IPS-NIHi7 (cell line): ENCODE measurements at regions not wholly inside any gene's neighbourhood (a gene's known extent, or its start where the extent isn't known, plus 50 kb on each side); places are given as distances from the start of the nearest gene placed in this dataset.
"Not testable (repeated sequence)": the region's sequence is repeated elsewhere in the genome, so short reads cannot be mapped to it uniquely, and the experiment has no call there.

Experiments
- DNase-seq: peaks from one replicate; pipeline ENCODE4 v3.0.0; 2012; ENCODE audit warnings: mixed read lengths; ENCODE audit errors: extremely low spot score

DNA sequence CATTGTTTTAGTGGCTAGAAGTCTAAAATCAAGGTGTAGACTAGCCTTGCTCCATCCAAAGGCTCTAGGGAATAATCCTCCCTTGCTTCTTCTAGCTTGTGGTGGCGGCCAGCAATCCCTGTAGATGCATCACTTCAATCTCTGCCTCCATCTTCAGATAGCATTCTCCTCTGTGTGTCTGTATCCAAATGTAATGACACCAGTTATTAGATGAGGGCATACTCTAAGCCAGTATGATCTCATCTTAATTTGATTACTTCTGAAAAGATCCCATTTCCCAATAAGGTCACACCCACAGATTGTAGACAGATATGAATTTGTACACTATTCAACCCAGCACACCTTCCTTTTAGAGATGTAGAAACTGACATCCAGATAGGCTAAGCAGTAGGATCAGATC lies 334.5 kb upstream of the KCNMB2 start:
- no peak for DNase-seq

DNA sequence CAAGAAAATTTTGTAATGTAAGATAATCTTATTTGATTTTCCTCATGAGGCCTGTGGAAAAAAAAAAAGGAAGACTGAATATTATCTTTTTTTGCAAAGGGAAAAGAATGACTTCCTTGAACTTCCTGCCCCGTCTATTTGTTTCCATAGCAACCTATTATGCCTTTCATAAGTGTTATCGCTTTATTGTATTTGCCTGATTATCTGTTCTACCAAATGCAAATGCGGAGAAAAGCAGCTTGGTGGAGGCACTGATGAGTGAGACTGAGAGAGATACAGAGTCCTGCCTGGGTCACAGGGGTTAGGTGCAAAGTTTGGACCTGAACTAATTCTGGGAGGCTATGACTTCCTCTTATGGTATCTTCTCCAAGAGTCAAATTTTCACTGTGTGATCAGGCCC lies 334.0 kb upstream of the KCNMB2 start:
- DNase-seq = no peak

DNA sequence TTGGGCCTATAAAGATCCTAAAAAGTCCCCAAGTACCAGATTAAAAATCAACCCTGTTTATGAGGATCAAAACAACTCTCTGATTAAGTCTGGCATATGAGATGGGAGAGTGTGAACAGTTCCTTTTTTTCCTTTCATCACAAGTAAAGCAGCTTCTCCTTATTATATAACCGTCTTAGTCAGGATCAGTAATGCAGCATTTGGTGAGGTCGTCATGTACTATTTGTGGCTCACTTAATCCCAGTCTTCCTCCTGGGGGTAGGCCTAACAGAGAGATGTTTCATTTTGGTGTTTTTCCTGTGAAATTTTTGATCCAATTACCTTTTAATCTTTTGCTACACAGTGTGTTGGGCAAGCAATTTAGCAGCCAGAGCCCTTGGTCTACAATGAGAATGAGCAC lies 333.1 kb upstream of the KCNMB2 start:
- DNase-seq = no peak

DNA sequence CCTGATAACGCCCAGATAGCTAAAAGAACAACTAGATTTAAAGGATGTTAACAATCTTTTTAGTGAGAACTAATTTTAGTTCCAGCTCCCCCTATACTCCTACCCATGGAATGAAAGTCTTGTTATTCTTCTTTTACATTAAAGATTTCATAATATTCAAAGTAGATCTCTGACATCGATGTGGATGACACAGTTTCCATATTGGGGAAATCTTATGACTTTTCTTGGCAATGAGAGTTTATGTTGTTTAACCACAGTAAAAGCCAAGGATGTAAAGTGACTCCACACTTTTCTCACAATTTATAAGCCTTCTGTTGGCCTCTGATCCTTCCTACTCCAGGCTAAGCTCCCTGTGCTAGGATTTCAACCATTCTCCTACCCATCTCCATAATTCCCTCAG lies 332.6 kb upstream of the KCNMB2 start:
- no peak for DNase-seq

DNA sequence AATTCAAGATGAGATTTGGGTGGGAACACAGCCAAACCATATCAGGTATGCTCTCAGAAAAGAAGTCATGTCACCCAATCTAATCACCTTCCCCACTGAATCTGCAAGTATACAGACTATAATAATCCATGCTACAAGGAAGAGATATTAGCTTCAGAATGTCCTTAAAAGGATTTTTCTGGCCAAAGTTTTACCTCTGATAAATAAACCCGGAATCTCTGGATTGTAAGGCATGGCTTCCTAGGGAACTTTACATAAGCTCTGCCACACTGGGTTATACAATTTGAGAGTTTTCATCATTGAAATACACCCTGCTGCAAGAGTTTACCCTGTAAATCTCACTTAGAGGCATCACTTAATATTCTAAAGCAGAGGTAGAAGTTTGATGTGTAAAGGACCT lies 330.5 kb upstream of the KCNMB2 start:
- no peak for DNase-seq

DNA sequence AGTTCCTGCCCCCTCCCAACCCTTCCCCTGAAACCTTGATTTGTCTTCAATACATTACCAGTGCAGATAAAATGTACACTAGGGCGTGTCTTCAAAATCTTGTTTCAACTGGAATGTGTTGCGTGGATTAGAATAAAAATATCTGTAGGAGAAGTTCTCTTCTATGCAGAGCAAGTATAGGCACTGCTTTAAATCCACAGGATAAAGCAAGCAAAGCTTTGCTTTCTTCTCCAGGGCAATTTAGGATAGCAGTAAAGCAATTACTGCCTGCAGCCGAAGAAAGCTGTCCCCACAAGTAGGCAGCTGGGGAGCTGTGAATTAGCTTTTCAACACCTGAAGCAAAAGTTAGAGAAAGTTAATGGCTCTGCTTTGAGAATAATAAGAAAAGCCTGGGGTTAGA lies 329.7 kb upstream of the KCNMB2 start:
- peak; percentile 15 for DNase-seq

DNA sequence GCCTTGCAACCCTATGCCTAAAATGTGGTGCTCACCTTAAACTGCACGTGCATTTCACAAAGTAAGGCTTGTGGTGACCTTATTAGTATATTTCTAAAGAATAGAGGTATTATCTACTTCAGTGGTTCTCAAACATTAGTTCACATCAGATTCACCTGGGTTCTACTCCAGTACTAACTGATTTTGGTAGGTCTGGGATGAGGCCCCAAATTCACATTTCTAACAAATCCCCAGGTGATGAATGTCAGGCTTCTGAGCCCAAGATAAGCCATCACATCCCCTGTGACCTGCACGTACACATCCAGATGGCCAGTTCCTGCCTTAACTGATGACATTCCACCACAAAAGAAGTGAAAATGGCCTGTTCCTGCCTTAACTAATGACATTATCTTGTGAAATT lies 329.1 kb upstream of the KCNMB2 start:
- not testable (repeated sequence) for DNase-seq

DNA sequence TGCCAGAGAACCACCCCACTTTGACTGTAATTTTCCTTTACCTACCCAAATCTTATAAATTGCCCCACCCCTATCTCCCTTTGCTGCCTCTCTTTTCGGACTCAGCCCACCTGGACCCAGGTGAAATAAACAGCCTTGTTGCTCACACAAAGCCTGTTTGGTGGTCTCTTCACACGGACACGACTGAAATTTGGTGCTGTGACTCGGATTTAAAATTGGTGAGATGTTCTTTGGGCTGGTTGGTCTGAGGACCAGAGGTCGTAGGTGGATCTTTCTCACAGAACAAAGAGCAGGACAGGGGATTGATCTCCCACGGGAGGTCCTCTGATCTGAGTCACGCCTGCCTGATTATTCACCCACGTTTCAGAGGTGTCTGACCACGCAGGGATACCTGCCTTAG lies 328.6 kb upstream of the KCNMB2 start:
- DNase-seq = not testable (repeated sequence)

DNA sequence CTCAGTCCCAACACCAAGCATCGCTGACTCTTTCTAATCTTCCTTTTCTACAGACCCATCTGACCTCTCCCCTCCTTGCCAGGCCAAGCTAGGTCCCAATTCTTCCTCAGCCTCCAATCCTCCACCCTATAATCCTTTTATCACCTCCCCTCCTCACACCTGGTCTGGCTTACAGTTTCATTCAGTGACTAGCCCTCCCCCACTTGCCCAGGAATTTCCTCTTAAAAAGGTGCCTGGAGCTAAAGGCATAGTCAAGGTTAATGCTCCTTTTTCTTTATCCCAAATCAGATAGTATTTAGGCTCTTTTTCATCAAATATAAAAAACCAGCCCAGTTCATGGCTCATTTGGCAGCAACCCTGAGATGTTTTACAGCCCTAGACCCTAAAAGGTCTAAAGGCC lies 327.1 kb upstream of the KCNMB2 start:
- DNase-seq = not testable (repeated sequence)

DNA sequence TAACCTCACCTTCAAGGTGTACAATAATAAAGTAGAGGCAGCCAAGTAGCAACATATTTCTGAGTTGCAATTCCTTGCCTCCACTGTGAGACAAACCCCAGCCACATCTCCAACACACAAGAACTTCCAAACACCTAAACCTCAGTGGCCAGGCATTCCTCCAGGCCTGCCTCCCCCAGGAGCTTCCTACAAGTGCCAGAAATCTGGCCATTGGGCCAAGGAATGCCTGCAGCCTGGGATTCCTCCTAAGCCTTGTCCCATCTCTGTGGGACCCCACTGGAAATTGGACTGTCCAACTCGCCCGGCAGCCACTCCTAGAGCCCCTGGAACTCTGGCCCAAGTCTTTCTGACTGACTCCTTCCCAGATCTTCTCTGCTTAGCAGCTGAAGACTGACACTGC lies 326.6 kb upstream of the KCNMB2 start:
- DNase-seq = not testable (repeated sequence)

DNA sequence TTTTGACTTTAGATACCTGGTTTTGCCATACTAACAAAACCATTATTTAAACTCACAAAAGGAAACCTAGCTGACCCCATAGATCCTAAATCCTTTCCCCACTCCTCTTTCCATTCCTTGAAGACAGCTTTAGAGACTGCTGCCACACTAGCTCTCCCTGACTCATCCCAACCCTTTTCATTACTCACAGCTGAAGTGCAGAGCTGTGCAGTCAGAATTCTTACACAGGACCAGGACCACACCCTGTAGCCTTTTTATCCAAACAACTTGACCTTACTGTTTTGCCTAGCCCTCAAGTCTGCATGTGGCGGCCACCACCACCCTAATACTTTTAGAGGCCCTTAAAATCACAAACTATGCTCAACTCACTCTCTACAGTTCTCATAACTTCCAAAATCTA lies 325.1 kb upstream of the KCNMB2 start:
- DNase-seq = not testable (repeated sequence)

DNA sequence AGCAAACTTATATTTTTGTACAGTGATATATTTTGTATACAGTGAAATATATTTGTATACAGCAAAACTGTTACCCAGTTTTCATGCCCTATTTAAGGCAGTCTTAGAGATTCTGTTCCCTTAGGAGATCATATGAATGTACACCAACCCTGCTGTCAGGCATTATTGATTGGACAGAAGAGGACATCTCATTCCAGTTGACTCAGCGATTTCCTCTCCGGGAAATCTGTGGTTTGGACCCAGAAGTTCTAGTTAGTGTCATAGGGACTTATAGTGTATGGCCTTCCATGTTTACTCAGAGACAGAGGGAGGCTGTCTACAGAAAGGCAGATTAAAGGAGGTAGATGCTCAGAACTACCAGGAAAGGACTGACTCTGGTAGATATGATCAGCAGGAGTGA lies 318.8 kb upstream of the KCNMB2 start:
- no peak for DNase-seq

DNA sequence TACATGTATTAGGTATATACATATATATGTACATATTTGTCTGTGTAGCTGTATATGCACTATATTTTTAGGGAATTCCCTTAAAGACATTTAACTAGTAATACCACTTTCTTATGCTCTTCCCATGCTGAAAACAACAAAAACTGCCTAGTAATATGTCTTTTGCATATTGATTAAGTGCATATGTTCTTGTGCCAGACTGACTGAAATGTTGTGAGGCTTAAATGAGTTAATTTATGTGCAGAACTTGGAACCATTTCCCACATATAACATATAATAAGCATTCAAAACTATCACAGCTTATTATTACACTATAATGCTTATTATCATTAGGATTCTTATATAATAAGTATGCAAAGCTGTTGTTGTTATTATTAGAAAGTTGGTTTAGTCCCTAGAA lies 318.0 kb upstream of the KCNMB2 start:
- no peak for DNase-seq

DNA sequence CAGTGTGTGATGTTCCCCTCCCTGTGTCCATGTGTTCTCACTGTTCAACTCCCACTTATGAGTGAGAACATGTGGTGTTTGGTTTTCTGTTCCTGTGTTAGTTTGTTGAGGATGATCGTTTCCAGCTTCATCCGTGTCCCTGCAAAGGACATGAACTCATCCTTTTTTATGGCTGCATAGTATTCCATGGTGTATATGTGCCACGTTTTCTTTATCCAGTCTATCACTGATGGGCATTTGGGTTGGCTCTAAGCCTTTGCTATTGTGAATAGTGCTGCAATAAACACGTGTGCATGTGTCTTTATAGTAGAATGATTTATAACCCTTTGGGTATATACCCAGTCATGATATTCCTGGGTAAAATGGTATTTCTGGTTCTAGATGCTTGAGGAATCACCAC lies 316.6 kb upstream of the KCNMB2 start:
- DNase-seq = not testable (repeated sequence)

DNA sequence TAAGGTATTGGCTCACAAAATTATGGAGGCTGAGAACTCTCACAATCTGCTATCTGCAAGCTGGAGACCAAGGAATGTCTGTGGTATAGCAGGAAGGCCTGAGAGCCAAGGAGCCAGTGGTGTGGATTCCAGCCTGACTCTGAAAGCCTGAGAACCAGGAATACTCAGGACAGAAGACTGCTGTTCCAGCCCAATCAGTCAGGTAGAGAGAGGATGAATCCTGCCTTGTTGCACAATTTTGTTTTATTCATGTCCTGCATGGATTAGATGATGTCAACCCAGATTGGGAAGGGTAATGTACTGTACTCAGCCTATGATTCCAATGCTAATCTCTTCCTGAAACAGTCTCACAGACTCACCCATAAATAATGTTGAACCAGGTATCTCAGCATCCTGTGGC lies 312.4 kb upstream of the KCNMB2 start:
- DNase-seq = no peak

DNA sequence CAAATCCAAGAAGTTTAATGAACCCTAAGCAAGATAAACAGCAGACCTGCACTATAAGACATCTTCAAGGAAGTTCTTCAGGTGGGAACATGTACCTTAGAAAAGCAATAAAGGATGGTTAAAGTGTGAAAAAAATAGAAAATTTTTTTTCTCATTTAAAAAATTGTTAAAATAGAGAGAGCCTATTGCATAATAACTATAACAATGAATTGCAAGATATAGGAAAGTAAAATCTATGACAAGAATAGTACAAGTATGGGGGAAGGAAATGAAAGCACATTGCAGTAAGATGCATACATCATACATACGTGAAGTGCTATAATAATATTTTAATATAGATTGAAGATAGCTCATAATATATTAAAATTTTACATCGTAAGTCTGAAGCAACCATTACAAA lies 310.1 kb upstream of the KCNMB2 start:
- no peak for DNase-seq

DNA sequence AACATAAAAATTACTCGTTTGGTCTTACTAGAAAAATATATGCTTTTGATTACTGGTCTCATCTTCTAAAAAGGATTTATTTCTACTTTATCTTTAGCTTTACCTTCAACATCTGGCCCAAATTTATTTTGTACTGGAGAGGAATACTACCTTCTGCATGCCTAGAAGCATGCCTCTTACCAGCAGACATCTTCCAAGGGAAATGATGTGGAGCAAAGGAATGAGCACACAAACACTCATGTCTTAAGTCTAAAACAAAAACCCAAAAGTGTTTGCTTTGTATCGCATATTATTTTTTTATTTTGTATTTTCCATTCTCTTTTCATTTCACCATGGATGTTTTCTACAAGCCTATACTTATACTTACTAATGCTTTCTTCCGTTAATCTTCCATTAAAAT lies 304.6 kb upstream of the KCNMB2 start:
- DNase-seq = no peak

DNA sequence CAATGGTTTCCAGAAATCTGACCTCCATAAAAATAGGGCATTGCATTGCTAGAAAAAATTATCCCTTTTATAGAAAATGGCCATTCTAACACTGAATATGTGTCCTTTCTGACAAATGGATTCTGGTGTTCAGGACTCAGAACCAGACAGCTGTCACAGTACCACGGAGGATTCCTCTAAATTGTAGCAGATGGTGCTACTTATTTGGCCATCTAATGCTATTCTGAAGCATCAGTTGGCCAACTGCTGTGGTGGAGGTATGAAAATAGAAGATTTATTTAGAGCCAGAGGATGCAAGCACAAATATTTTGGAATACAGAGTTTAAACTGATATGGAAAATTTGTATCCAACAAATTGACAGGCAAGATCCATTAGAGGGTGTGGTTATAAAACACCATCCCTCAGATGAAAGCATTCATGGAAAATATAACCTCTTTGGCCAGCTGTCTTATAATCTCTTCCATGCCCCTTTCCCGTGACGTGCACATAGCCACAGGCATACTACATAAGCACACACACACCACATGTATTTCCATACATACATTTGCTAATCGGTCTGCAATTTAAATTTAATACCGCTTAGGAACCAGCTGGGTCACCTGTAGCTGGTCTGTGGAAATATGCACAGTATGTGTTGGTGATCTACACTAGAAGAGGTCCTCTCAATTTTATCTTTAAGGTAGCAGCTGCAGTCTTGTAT lies 302.7 kb upstream of the KCNMB2 start:
- no peak for DNase-seq

DNA sequence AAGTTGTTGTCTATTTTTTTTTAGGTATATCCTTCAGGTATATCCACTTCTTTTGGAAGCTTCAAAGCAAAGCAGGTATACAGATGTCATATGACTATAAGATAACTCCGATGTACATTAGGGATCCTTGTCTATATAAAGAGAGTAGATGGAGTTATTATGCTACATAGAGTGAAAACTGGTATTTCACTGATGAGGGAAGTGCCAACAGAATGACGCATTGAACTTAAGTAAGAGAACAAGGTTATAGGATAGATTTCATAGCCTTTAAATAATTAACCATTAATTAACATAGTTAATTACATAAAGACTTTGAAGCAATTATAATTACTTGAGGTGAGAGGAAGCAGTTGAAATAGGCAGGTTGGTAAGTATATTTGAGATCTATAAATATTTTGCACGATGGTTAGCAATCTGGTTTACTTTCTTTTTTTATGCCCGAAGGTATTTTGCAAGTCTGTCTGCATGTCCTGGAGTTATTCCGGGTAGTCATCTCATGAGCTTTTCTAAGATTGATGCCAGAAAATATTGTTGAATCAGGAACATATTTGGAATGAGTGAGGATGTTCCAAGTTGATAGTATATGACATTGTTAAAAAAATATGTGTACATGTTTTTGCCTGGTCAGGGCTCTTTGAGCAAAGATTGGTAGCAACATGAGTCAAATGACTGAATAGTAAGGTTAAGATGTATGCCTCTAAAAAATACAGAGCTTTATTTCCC lies 299.5 kb upstream of the KCNMB2 start:
- DNase-seq = no peak

DNA sequence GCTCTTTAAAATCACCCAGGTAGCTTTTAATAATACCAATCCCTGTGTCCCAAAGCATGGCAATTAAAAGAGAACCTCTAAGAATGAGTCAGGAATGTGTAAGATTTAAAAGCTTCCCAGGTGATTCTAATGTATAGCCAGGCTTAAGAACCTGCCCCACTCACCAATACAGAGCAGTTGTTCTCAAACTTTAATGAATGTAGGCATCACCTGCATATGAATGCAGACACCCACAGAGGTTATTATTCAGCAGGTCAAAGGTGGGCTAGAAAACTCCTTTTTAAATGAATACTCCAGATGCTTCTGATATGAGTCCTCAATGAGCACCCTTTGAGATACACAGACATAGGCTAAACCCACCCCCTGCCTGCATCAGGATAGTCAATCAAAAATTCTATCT lies 298.1 kb upstream of the KCNMB2 start:
- DNase-seq = peak; percentile 9

DNA sequence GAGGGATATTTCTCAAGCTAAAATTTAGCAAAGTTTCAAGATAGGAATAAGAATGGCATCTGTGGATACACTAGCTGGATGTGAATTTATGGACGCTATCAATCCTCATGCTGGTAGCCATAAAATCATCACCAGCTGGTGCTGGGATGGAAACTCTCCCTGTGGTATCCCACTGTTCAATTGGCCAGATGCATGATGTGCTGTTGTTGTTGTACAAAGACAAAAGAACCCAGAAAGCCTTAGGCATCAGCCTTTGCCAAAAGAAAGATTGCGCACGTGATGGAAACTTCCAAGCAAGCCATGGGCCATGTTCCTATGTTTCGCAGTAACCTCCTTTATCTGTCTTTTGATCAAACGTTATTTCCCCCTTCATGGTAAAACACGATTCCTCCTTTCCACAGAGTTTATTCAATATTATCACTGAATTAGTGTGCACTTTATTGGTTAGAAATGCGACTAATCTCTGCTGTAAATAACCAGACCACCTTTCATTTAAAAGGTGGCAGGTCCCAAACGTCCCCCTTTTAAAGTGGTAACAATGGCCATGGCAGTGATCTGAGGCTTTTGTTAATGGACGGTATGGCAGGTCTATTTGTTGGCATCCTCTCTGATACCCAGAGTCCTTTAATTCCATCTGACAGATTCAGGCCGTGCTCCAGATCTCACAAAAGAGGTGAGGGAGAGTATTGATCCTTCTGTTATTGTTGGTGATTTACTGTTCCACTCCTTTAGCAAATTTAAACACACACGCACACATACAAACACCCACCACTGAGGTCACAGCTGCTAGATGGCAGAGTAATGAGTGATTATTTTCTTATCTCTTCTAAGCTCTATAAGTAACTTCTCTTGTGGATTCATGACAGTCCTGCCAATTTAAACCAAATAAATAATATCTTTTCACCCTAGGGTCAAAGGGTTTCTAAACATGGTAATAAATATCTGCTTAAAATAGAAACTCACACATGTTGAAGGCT lies 291.2 kb upstream of the KCNMB2 start:
- no peak for DNase-seq

DNA sequence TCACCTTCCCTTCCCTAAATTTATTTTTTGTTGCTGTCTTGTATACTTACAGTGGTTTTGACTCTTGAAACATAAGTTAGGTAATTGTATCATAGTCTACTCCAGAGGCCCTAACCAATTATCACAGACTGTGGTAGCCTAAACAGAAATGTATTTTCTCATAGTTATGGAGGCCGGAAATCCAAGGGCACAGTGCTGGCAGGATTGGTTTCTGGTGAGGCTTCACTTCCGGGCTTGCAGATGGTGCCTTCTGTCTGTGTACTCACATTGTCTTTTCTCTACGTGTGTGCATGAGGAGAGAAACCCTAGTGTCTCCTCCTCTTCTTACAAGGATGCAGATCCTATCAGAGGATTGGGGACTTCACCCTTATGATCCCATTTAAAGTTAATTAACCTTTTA lies 290.2 kb upstream of the KCNMB2 start:
- DNase-seq = no peak
